ENCODE measurements at regions not wholly inside any gene's neighbourhood (a gene's known extent, or its start where the extent isn't known, plus 50 kb on each side); places are given as distances from the start of the nearest gene placed in this dataset.
"Not testable (repeated sequence)": the region's sequence is repeated elsewhere in the genome, so short reads cannot be mapped to it uniquely, and the experiment has no call there.

DNA sequence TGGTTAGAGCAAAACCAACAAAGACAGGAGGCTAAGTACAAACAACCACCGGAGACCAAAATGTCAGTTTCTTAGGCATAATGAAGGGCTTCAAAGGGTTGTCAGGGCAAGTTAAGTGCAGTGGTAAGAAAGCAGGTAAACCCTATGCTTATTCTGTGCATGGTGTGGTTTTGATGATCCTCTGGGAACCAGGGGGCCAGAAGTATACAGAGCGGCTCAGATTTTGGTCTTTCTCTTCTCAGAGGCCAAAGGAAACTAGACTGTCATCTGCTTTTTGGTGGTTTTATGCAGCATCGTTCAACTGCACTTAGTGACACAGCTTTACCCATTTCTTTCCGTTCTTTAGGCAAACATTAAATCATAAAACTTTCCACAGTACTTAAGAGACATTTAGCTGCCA is 332.7 kb upstream of the CELF2 start:
- Mint-ChIP-seq H3K27ac (no peak overlapping the region), H3K4me3 (no peak overlapping the region), H3K9me3 (no peaks in the 10 kb centered on the region), H3K36me3 (no peaks in the 10 kb centered on the region), H3K27me3 (no peaks in the 10 kb centered on the region), H3K4me1 (no peaks in the 10 kb centered on the region)
- no peak for DNase-seq
- CTCF ChIA-PET = interaction anchor here (0.6 kb wide), 1 partner anchor 429 kb away, joined by 5 read pairs; no protein-coding TSS in a partner anchor

GRCh38 chr10:10685566-10685965 is 332.1 kb upstream of the CELF2 start:
- CTCF ChIA-PET = no interaction called here
- Mint-ChIP-seq H3K4me1 (no peaks in the 10 kb centered on the region), H3K27ac (no peak overlapping the region), H3K9me3 (no peaks in the 10 kb centered on the region), H3K4me3 (no peak overlapping the region), H3K36me3 (no peaks in the 10 kb centered on the region), H3K27me3 (no peaks in the 10 kb centered on the region)
- no peak for DNase-seq

GRCh38 chr10:10687751-10688150 is 329.9 kb upstream of the CELF2 start:
- Mint-ChIP-seq H3K27ac (no peak overlapping the region), H3K36me3 (no peaks in the 10 kb centered on the region), H3K27me3 (no peaks in the 10 kb centered on the region), H3K4me3 (no peak overlapping the region), H3K4me1 (no peaks in the 10 kb centered on the region), H3K9me3 (no peaks in the 10 kb centered on the region)
- no peak for DNase-seq
- CTCF ChIA-PET = no interaction called here

DNA sequence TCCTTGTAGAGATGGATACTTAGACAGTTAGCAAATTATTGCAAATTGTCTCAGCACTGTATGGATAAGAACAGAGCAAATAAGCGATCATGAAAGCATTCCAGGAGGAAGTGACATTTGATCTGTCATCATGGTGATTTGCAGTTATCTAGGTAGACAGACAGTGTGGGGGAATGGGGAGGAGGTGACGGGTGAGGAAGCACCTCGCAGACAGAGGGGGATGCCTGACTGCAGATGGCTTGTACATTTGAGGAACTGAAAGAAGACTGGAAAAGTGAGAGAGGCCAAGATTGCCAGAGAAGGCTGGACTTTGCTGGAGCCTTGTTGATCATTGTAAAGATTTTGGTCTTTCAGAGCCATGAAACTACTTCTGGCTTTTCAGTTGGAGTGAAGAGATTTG is 318.2 kb upstream of the CELF2 start:
- CTCF ChIA-PET = no interaction called here

DNA sequence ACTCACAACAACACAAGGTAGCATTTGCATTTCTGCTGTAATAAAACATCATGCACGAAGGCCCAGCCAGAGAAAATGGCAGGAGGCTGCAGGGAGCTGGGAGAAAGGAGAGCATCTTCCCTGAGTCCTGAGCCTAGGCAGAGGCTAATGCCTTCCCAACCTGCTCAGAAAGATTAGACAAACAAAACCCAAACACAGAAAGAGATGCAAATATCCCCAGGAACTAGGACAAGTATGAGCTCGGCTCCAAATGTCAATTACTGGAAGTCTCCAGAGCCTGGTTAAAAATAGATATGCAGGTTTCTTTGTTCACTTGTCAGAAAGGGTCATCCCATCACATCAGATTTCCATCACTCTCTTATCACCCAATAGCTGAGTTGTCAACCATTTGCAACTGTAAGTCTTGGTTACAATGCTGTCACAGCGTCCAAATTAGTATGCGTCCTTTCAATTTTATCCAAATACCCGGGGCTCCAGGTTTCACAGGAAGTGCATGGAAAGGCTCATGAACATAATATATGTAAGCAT is 316.5 kb upstream of the CELF2 start:
- Mint-ChIP-seq H3K27ac (no peak overlapping the region), H3K36me3 (no peaks in the 10 kb centered on the region), H3K9me3 (no peaks in the 10 kb centered on the region), H3K27me3 (no peaks in the 10 kb centered on the region), H3K4me1 (no peaks in the 10 kb centered on the region), H3K4me3 (no peak overlapping the region)
- DNase-seq = no peak
- CTCF ChIA-PET = no interaction called here

More for the DNA sequence above, 318.2 kb upstream of the CELF2 start:
- no peaks in the 10 kb centered on the region for H3K4me1 Mint-ChIP-seq
- no peaks in the 10 kb centered on the region for H3K36me3 Mint-ChIP-seq
- no peaks in the 10 kb centered on the region for H3K9me3 Mint-ChIP-seq
- H3K27ac Mint-ChIP-seq = no peak overlapping the region
- no peak for DNase-seq
- H3K4me3 Mint-ChIP-seq = no peak overlapping the region
- H3K27me3 Mint-ChIP-seq = no peaks in the 10 kb centered on the region

- Mint-ChIP-seq H3K9me3 (no peaks in the 10 kb centered on the region), H3K27ac (no peak overlapping the region), H3K4me1 (no peaks in the 10 kb centered on the region), H3K4me3 (no peak overlapping the region), H3K36me3 (no peaks in the 10 kb centered on the region), H3K27me3 (no peaks in the 10 kb centered on the region)
- CTCF ChIA-PET = no interaction called here
- no peak for DNase-seq
Measured at GRCh38 chr10:10702211-10702610, 315.5 kb upstream of the CELF2 start.

DNA sequence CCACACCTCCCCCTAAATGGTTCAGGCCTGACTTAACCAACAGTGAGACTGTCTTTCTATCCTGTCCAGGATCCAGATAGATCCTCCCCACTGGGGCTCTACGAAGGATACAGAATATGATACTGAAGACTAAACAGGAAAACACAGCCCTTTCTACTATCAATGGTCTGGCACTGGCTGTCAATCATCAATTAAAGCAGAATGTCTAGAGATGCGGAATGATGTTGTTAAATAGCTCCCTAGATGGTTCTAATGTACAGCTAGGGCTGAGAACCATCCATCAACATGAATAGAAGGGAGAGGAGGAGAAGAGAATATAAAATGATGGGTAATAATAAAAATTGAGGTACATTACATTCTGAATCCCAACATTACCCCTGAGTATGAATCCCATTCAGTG is 314.3 kb upstream of the CELF2 start:
- no peaks in the 10 kb centered on the region for H3K27me3 Mint-ChIP-seq

GRCh38 chr10:10712155-10712704 is 305.4 kb upstream of the CELF2 start:
- no peaks in the 10 kb centered on the region for H3K9me3 Mint-ChIP-seq
- CTCF ChIA-PET = no interaction called here
- no peaks in the 10 kb centered on the region for H3K36me3 Mint-ChIP-seq
- no peaks in the 10 kb centered on the region for H3K27me3 Mint-ChIP-seq
- no peak overlapping the region for H3K27ac Mint-ChIP-seq
- no peak overlapping the region for H3K4me3 Mint-ChIP-seq
- DNase-seq = no peak
- no peaks in the 10 kb centered on the region for H3K4me1 Mint-ChIP-seq

More for the DNA sequence above, 314.3 kb upstream of the CELF2 start:
- no peaks in the 10 kb centered on the region for H3K9me3 Mint-ChIP-seq
- H3K36me3 Mint-ChIP-seq = no peaks in the 10 kb centered on the region
- H3K4me1 Mint-ChIP-seq = no peaks in the 10 kb centered on the region
- CTCF ChIA-PET = interaction anchor here (0.7 kb wide), 1 partner anchor 10 kb away, joined by 3 read pairs; no protein-coding TSS in a partner anchor
- no peak for DNase-seq
- H3K27ac Mint-ChIP-seq = no peak overlapping the region
- no peak overlapping the region for H3K4me3 Mint-ChIP-seq

- no peaks in the 10 kb centered on the region for H3K4me1 Mint-ChIP-seq
- H3K9me3 Mint-ChIP-seq = no peaks in the 10 kb centered on the region
- H3K36me3 Mint-ChIP-seq = no peaks in the 10 kb centered on the region
- H3K4me3 Mint-ChIP-seq = no peak overlapping the region
- no peak overlapping the region for H3K27ac Mint-ChIP-seq
- CTCF ChIA-PET = interaction anchor here (0.5 to 0.6 kb wide), 2 partner anchors 11 to 1104 kb away, joined by 3 read pairs; no protein-coding TSS in a partner anchor
- DNase-seq = no peak
- peaks cover 3% of the 10 kb centered on the region for H3K27me3 Mint-ChIP-seq
Measured at GRCh38 chr10:10714327-10714726, 303.3 kb upstream of the CELF2 start.

- no peak overlapping the region for H3K4me3 Mint-ChIP-seq
- H3K27me3 Mint-ChIP-seq = peaks cover 3% of the 10 kb centered on the region
- H3K4me1 Mint-ChIP-seq = no peaks in the 10 kb centered on the region
Measured at GRCh38 chr10:10716972-10717371, 300.7 kb upstream of the CELF2 start.

GRCh38 chr10:10722422-10722821 is 295.2 kb upstream of the CELF2 start:
- H3K36me3 Mint-ChIP-seq = no peaks in the 10 kb centered on the region
- no peaks in the 10 kb centered on the region for H3K9me3 Mint-ChIP-seq
- no peak overlapping the region for H3K27ac Mint-ChIP-seq
- no peaks in the 10 kb centered on the region for H3K4me1 Mint-ChIP-seq
- peaks cover 3% of the 10 kb centered on the region for H3K27me3 Mint-ChIP-seq
- no peak overlapping the region for H3K4me3 Mint-ChIP-seq
- CTCF ChIA-PET = no interaction called here
- DNase-seq = no peak

More at GRCh38 chr10:10716972-10717371, 300.7 kb upstream of the CELF2 start:
- H3K9me3 Mint-ChIP-seq = no peaks in the 10 kb centered on the region
- H3K27ac Mint-ChIP-seq = no peak overlapping the region
- H3K36me3 Mint-ChIP-seq = no peaks in the 10 kb centered on the region
- no peak for DNase-seq
- CTCF ChIA-PET = no interaction called here

GRCh38 chr10:10725196-10725595 is 292.5 kb upstream of the CELF2 start:
- CTCF ChIA-PET = no interaction called here
- DNase-seq = no peak
- H3K9me3 Mint-ChIP-seq = no peaks in the 10 kb centered on the region
- no peaks in the 10 kb centered on the region for H3K36me3 Mint-ChIP-seq
- H3K27me3 Mint-ChIP-seq = no peaks in the 10 kb centered on the region
- H3K4me1 Mint-ChIP-seq = no peaks in the 10 kb centered on the region
- H3K4me3 Mint-ChIP-seq = no peak overlapping the region
- H3K27ac Mint-ChIP-seq = no peak overlapping the region

DNA sequence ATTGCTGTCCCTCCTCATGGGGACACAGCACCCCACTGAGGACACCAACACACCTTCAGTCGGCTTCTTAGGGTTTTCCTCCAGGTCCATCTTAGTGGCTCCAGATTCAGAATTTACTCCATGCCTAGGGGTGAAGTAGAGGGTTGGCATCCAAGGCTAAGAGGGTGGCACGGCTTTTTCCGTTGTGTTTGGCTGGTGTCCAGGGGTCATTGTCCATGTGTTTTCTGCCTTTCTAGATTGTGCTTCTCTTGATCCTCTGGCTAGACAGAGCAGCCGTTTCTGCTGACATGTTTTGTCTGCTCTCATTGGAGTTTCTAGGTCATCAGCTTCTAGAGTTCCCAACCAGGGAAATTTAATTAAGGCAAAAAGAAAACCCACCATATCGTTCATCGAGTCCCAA is 291.6 kb upstream of the CELF2 start:
- H3K9me3 Mint-ChIP-seq = no peaks in the 10 kb centered on the region
- no peaks in the 10 kb centered on the region for H3K4me1 Mint-ChIP-seq
- no peak overlapping the region for H3K4me3 Mint-ChIP-seq
- no peak overlapping the region for H3K27ac Mint-ChIP-seq
- no peaks in the 10 kb centered on the region for H3K27me3 Mint-ChIP-seq
- CTCF ChIA-PET = no interaction called here
- H3K36me3 Mint-ChIP-seq = no peaks in the 10 kb centered on the region
- DNase-seq = no peak

DNA sequence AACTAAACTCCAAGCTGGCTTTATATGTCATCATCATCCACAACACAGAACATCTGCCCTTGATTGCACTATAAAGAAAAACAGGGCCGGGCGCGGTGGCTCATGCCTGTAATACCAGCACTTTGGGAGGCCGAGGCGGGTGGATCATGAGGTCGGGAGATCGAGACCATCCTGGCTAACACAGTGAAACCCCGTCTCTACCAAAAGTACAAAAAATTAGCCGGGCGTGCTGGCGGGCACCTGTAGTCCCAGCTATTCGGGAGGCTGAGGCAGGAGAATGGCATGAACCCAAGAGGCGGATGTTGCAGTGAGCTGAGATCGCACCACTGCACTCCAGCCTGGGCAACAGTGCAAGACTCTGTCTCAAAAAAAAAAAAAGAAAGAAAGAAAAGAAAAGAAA is 290.3 kb upstream of the CELF2 start:
- H3K27ac Mint-ChIP-seq, H3K4me3 Mint-ChIP-seq, DNase-seq, CTCF ChIA-PET, H3K9me3 Mint-ChIP-seq, H3K27me3 Mint-ChIP-seq, H3K4me1 Mint-ChIP-seq, H3K36me3 Mint-ChIP-seq: not testable (repeated sequence)

DNA sequence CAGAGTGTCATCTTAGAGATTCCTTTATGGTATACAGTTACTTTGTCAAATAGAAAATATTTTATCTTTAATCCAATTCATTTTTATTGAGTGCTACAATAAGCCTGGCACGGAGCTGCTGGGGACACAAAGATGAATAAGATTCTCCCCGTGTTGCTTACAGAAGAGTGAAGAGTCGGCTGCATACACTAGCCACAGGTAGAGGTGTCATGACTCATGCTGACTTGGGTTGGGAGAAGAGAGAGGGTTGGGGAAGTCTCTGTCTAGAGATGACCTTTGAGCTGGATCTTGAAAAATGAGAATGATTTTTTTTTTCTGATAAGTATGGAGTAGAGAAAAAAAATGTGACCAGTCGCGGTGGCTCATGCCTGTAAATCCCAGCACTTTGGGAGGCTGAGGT is 289.9 kb upstream of the CELF2 start:
- no peaks in the 10 kb centered on the region for H3K27me3 Mint-ChIP-seq
- H3K9me3 Mint-ChIP-seq = no peaks in the 10 kb centered on the region
- no peak overlapping the region for H3K27ac Mint-ChIP-seq
- DNase-seq = no peak
- no peaks in the 10 kb centered on the region for H3K36me3 Mint-ChIP-seq
- H3K4me1 Mint-ChIP-seq = no peaks in the 10 kb centered on the region
- CTCF ChIA-PET = no interaction called here
- no peak overlapping the region for H3K4me3 Mint-ChIP-seq

All from activated naive CD4-positive, alpha-beta T cell treated with anti-CD3 and anti-CD28 coated beads, Interleukin-2, amount 10 ng/mL, durations not matched to agents 7 days and 5 days (primary cell).